ENCODE measurements at regions not wholly inside any gene's neighbourhood (a gene's known extent, or its start where the extent isn't known, plus 50 kb on each side); places are given as distances from the start of the nearest gene placed in this dataset.

DNA sequence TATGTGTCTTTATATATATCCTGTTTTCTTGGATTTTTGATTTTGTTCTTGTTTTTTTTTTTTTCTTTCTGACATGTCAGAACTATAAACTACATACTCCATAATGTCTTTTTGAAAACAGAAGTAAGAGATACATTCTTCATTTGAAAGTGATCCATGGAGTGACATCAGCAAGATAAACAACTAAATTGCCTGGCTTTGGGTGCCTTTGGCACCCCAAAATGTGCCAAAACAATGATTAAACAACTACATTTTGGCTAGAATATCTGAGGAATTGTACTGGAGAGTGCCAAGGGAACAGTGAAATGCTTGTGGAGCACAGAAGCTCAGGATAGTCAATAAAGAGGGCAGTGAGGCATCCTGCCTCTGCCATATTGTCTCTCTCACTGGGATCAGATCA, 766.1 kb upstream of the ANO3 start:
- TF ChIP-seq ZNF274 (IDR thresholded peaks at IDR 0.05; ENCODE audit: low read depth, low read length) (no peak), YY1 (IDR thresholded peaks at IDR 0.05; ENCODE audit: insufficient read depth, insufficient read length) (no peak)

Data from NT2/D1 (cell line).